BE2C (cell line): ENCODE measurements at regions not wholly inside any gene's neighbourhood (a gene's known extent, or its start where the extent isn't known, plus 50 kb on each side); places are given as distances from the start of the nearest gene placed in this dataset.
A peak's percentile ranks its signal among the peaks of the same experiment; 100 is the strongest.

Experiments
- DNase-seq: peaks from one replicate; pipeline ENCODE4 v3.0.0-alpha.2; 2020
- H3K27me3 ChIP-seq: fragments of 250-450 bp; sonication (Bioruptor Pico); 2 replicates; pipeline ENCODE4 v1.5.1; 2020; ENCODE audit warnings: mild to moderate bottlenecking
- H3K36me3 ChIP-seq: fragments of 250-450 bp; sonication (Bioruptor Pico); 2 replicates; pipeline ENCODE4 v1.5.1; 2020; ENCODE audit warnings: mild to moderate bottlenecking
- H3K4me1 ChIP-seq: fragments of 250-450 bp; sonication (Bioruptor Pico); 2 replicates; pipeline ENCODE4 v1.5.1; 2020
- H3K4me3 ChIP-seq: 2 replicates; pipeline ENCODE4 v1.5.1; 2011; ENCODE audit warnings: low read depth, low read length
- H3K9me3 ChIP-seq: fragments of 250-450 bp; sonication (Bioruptor Pico); 2 replicates; pipeline ENCODE4 v1.5.1; 2020
- TF ChIP-seq, protein P1 (sequence below): IDR thresholded peaks from 2 replicates; pipeline ENCODE4 v1.5.1; 2012; ENCODE audit warnings: mild to moderate bottlenecking, low read depth, low read length

DNA sequence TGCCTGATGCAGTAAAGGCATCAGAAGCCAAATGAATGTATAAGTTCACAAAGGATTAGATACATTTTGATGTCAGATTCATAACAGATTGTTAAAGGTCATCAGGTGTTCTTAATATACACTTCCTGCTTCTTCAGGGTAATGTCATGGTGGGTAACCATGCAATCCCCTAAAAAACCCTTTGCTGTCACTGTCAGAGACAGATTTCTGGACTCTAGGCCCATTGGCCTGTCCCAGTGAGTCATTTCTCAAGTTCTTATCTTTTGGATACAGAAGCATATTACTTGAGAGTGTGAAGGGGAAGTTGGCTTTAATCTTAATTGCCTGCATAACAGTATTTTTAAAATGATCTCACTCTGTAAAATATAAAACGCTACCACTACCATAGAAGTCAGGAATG is 895.6 kb upstream of the MAP3K7 start:
- H3K9me3 ChIP-seq = no peaks in the 10 kb centered on the region
- TF ChIP-seq, protein P1, sequence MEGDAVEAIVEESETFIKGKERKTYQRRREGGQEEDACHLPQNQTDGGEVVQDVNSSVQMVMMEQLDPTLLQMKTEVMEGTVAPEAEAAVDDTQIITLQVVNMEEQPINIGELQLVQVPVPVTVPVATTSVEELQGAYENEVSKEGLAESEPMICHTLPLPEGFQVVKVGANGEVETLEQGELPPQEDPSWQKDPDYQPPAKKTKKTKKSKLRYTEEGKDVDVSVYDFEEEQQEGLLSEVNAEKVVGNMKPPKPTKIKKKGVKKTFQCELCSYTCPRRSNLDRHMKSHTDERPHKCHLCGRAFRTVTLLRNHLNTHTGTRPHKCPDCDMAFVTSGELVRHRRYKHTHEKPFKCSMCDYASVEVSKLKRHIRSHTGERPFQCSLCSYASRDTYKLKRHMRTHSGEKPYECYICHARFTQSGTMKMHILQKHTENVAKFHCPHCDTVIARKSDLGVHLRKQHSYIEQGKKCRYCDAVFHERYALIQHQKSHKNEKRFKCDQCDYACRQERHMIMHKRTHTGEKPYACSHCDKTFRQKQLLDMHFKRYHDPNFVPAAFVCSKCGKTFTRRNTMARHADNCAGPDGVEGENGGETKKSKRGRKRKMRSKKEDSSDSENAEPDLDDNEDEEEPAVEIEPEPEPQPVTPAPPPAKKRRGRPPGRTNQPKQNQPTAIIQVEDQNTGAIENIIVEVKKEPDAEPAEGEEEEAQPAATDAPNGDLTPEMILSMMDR = no peak
- no peak for DNase-seq
- H3K4me3 ChIP-seq = no peak overlapping the region
- no peaks in the 10 kb centered on the region for H3K36me3 ChIP-seq
- H3K4me1 ChIP-seq = no peaks in the 10 kb centered on the region
- H3K27me3 ChIP-seq = no peaks in the 10 kb centered on the region

DNA sequence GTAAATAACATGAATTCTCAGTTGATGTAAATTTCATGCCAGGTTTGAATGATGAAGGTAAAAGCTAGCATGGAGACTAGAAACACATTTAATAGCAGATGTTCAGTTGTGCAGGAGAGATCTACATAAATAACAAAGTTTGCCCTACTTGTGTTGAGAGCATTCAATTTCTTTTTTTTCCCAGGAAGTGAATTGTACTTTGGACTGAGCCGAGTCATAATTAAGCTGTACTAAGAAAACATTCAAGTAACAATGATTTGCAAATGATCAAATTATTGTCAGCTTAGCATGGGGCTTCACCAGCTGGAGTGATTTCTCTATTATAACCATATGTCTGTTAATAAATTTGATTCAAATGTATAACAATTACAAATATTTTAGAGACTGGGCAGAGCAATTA is 893.5 kb upstream of the MAP3K7 start:
- TF ChIP-seq, protein P1 = no peak
- no peaks in the 10 kb centered on the region for H3K9me3 ChIP-seq
- no peaks in the 10 kb centered on the region for H3K27me3 ChIP-seq
- no peaks in the 10 kb centered on the region for H3K36me3 ChIP-seq
- H3K4me3 ChIP-seq = no peak overlapping the region
- peaks cover 4% of the 10 kb centered on the region; the same call in 1 of the 2 replicates for H3K4me1 ChIP-seq
- DNase-seq = no peak

DNA sequence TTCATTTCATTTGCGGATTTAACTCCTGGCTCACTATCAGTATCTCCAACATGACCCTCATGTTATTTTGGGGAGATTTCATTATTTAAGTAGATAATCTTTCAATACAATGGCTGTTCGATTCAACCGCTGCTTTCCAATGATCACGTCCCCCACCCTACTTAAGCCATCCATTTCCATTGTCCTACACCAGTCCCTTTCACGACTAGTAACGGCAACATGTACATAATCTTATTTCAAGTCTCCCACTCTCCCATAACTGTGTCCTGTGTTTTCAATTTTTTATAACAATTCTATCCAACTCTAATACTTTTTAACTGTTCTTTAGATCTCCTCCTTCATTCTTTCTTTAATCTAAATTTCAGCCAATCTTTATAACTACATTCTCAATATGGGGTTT is 890.8 kb upstream of the MAP3K7 start:
- Histone ChIP-seq H3K4me1 (peaks cover 4% of the 10 kb centered on the region; the same call in 1 of the 2 replicates), H3K36me3 (no peaks in the 10 kb centered on the region), H3K4me3 (no peak overlapping the region), H3K27me3 (no peaks in the 10 kb centered on the region), H3K9me3 (no peaks in the 10 kb centered on the region)
- DNase-seq = no peak
- TF ChIP-seq, protein P1 = no peak

DNA sequence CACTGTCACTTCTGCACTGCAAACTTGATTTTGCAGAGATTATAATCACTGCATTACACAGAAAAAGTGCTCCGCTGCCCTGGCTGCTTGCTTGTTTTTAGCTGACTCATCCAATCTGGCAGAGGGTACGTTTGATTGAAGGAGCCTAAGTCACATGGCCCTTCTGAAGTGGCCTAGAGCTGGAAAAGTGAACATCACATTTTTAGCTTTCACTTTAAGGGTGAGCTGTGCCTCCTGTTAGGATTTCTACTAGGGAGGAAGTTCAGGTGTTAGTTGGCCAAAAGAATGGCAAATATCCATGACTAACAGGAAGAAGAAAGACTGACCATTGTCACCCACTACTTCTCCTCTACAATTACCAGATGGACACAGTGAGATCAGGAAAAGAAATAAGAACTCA is 889.1 kb upstream of the MAP3K7 start:
- Histone ChIP-seq H3K36me3 (no peaks in the 10 kb centered on the region), H3K4me1 (peaks cover 4% of the 10 kb centered on the region; the same call in 1 of the 2 replicates), H3K9me3 (no peaks in the 10 kb centered on the region), H3K27me3 (no peaks in the 10 kb centered on the region), H3K4me3 (no peak overlapping the region)
- peak; percentile 71 for DNase-seq
- TF ChIP-seq, protein P1 = no peak

DNA sequence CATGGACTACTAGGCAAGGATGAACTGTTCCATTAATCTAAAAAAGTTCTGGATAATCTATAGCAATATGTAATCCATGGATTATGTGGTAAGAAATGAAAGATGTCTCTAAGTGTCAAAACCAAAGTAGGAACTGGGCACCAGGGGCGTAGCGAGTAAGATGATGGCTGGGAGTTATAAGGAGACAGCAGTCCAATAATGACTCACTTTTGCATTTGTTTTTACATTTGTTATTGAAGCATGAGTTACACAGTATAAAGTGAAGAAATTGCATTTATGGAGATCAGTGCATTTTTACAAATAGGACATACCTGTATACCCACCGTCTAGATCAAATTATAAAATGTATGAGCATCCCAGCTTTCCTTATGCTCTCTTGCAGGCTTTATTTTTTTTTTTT is 878.5 kb upstream of the MAP3K7 start:
- Histone ChIP-seq H3K4me1 (no peaks in the 10 kb centered on the region; the same call in 1 of the 2 replicates), H3K36me3 (no peaks in the 10 kb centered on the region), H3K27me3 (no peaks in the 10 kb centered on the region), H3K4me3 (no peak overlapping the region), H3K9me3 (no peaks in the 10 kb centered on the region)
- DNase-seq = no peak
- TF ChIP-seq, protein P1 = no peak

DNA sequence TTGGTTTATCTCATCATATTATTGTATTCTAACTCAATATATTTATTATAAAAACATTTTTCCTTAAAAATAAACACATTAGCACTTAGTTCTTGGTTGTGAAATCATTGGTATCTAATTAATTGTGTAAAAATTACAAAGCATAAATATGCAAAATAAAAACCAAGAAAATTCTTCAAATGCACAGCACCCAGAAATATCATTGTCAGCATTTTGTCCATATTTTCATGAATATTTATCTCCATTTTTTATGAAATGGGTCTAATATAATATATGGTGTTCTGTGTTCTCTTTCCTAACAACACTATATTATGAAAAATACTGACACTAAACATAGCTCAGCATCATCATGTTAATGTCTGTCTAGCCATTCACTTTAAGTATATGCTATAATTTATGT is 877.8 kb upstream of the MAP3K7 start:
- Histone ChIP-seq H3K4me1 (no peaks in the 10 kb centered on the region; the same call in 1 of the 2 replicates), H3K27me3 (no peaks in the 10 kb centered on the region), H3K9me3 (no peaks in the 10 kb centered on the region), H3K36me3 (no peaks in the 10 kb centered on the region), H3K4me3 (no peak overlapping the region)
- TF ChIP-seq, protein P1 = no peak
- no peak for DNase-seq
